NCI-H524 (cell line): ENCODE measurements at regions not wholly inside any gene's neighbourhood (a gene's known extent, or its start where the extent isn't known, plus 50 kb on each side); places are given as distances from the start of the nearest gene placed in this dataset.
A peak's percentile ranks its signal among the peaks of the same experiment; 100 is the strongest.
"Not testable (repeated sequence)": the region's sequence is repeated elsewhere in the genome, so short reads cannot be mapped to it uniquely, and the experiment has no call there.

Source experiments
- DNase-seq, 2 experiments: peaks; one replicate each; lab custom pipeline; 2025; lab: John Stamatoyannopoulos, UW

DNA sequence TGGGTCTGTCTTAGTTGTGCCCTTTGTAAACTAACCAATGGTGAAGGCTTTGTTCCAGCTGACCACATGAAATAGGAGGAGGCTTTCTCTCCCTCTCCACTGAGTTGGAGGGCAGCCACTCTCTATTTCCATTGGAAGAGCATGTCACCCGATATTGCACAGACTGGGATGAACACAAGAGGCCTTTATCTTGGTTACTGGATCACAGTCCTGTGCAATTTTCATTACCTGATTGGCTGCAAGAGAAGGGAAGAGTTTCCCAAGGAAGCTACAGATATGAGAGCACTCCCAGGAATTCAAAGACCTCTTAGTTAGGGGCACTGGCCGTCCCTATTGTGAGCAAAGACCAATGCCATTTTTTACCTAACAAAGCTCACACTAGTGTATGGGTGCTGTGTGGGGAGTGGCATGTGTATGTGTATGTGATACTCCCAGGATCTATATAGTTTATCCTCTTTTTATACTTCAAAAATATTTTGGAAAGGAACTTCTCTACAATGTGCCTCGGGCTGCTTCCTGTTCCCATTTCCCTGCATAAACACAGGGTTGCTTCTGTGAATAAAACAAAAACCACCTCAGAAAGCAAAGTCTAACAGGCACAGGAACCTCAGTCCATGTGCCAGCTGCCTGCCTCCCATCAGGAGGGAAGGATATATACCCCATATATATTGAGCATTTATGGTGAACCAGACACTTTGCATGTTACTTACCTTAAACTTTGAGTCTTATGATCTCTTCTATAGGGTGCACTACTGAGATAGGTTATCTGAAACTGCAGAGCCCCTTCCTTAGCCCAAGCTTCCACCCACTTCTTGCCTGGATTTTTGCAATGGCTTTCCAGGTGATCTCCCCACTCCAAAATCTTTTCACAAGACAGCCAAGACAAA, 126.5 kb downstream of the RASSF10 start:
- peak; percentile 30 to 83 for DNase-seq

DNA sequence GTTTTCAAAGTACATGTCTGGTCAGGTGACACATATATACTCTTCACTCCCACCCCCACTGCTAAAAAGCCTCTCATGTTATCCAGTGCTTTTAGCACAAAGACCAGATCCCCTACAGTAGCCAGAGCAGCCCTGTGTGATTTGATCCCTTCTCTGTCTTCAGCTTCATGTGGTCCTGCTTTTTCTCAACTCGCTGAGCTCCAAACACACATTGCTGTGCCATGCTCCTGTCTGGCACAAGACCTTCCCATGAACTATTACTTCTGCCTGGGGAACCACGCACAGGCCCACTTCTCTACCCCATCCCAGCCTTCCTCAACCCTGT, 127.1 kb downstream of the RASSF10 start:
- no peak for DNase-seq

DNA sequence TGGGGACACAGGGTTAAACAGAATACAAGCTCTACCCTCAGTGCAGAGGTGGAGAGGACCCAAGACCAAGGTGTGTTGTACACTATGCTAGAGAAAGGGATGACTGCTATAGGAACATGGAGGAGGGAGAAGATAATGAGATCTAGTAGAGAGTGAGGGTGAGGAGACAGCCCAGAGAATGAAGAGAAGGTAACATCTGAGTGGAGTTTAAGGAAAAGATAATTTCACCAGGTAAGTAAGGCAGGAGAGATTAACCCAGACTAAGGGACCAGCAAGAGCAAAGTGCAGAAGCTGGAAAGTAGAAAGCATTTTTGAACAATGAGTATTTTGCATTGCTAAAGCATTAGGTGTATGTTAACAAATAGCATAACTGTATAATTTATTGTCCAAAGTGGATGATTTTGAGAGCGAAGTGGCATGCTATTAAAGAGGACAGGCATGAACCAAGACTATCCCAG, 128.8 kb downstream of the RASSF10 start:
- no peak for DNase-seq

DNA sequence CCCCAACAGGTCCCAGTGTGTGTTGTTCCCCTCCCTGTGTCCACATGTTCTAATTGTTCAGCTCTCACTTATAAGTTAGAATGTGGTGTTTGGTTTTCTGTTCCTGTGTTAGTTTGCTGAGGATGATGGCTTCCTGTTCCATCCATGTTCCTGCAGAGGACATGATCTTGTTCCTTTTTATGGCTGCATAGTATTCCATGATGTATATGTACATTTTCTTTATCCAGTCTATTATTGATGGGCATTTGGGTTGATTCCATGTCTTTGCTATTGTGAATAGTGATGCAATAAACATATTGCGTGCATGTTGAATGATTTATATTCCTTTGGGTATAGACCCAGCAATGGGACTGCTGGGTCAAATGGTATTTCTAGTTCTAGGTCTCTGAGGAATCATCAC, 130.0 kb downstream of the RASSF10 start:
- DNase-seq = not testable (repeated sequence)

DNA sequence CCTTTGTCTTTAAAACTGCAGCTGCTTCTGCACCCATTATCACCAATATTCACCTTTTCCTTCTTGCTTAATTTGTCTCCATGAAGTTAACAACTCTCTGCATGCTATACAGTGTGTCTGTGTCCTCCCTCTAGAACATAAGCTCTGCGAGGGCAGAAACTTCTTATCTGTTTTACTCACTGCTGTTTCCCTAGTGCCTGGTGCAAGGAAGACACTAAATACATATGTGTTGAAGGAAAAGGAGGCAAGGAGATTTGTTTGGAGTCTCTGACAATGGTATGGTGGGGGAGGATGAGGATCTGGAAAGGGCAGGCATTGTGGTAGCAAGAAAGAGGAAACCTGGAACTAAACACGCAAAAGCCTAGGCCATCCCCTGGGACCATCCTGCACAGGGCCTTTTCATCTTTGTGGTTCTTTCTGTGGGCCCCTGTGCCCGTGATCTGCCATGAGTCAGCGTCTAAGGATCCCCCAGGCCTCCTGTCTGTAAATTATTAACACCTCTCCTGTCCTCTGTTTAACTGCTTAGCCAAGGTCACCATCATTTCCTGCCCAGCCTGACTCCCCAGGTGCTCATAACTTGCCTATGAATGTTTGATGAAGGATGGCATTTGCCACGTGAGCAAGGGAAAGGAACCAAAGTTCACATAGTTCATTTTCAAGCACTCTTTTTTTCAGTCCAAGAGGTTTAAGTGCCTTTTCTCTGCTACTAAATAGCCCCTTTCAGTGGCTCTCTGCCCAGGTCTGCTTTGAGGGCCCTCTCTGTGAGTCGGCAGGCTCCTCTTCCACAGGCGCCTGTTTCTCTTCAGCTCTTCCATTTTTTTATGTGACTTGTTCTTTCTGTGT, 131.1 kb downstream of the RASSF10 start:
- no peak for DNase-seq

DNA sequence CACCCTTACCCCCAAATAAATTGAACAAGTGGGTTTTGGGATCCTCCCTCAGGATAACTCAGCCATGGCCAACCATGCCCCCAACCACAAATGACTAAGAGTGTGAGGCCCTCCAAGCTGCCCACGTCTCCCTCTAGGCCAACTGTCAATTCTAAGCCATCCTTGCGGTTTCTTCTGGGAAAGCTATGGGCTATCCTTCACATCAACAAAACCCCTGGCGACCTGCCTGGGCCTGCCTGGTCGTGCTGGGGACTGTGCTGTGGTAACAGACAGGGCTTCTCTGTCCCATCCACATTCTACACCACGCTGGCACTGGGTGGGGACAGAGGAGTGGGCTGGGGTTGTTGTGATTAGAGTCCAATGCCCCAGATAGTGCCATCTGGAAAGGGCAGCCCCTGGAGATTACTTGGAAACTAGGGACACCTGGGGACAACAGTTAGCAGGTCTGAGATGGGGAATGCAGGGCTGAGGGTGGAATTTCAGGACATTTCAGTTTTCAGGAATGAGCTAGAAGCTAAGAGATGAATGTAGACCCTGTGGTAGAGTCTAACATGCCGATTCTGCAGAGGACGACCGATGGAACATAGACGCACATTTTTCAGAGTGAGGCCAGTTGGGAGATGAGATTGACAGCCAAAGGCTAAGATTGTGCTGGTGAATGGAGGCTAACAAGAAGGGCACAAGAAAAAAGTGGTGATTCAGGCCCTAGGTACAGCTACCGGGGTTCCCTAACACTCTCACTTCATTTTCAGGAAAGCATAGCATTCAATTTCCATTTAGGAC, 131.9 kb downstream of the RASSF10 start:
- peak in 1 of 2 experiments; percentile 12 for DNase-seq

DNA sequence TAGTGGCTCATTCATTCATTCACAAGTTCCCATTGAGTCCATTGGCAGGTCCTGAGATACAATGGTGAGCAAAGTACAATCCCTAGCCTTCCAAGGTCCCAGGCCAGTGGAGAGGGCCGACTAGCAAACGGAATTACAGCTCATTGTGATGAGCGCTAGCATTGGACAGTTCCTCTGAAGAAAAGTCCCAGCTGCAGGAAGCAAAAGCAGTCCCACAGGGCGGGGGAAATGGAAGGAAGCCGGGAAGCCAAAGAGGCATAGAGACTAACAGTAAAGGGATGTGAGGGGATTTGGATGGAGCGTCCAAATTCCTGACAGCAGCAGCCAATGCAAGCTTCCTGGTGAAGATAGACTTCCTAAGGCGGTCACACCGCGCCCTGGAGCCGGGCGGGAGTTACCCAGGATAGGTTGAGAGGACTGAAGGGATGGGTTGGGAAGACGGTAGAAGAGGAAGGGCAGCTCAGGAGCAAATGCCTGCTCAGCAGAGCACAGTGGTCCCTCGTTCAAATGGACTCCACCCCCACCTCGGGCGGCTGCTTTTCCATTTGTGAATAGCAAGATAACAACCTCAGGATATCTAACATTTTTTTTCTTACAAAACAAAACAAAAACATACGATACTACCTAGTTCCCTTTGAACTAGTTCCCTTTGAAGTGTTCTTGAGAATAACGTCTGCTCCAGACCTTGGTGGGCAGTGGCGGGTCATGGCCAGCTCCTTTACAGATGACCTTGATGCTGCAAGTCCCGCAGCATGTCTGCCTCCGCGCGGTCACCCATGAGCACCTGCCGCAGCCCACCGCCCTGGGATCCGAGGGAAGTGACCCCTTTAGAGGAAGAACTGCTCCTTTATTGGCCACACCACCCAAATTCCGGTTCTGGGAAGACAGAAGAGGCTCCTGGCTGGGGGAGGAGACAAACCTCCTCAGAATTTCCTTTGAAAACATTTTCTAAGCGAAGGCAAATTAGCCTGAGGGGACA, 132.9 kb downstream of the RASSF10 start:
- no peak for DNase-seq

DNA sequence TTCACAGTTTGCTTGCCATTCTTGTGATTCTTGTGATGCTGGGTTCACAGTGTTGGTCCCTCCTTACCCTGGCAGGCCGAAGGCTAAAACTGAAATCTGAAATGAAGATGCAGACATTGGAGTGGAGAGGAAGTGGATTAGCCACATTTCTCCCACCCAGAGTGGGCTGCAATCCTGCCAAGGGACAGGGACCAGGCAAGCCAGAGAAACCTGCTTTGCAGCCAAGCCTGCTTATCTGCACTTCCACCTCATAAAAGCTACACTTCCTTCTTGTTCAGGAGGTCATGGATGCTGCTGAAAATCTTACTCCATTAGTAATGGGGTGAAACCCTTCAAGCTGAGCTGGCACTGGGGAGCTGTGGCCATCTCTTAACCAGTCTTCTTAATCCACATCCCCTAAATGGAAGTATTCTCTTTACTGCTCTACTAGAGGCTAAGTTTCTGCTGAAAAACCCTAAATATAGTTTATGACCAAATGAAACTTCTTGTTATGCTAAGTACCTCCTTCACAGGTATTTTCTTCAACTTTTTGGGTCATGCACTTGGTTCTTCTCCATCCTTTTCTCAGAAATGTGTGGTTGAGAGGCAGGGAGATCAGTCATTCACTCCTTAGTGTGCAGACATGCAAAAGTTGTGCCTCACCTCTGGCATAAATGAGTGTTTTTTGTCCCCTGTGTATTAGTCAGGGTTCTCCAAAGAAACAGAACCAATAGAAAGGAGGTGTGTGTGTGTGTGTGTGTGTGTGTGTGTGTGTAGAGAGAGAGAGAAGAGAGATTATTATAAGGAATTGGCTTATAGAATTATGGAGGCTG, 133.9 kb upstream of the BMAL1 start:
- no peak for DNase-seq

DNA sequence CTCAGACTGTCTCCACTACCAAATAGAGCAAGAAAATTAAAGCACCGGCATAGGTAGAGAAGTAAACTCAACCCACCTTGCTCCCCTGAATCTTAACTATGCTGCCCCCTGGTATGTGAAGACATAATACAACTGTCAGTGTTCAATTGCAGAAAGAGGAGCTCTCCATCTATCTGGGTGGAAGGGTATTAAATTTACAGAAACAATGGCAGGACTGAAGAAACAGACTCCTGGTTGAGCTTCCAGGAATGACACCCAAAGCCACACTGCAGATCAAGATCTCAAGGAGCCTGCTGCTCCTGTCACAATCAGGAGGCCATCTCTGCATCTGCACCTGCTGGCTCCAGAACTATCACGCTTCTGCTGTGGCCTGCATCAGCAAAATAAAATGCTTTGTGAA, 132.1 kb upstream of the BMAL1 start:
- DNase-seq = no peak

DNA sequence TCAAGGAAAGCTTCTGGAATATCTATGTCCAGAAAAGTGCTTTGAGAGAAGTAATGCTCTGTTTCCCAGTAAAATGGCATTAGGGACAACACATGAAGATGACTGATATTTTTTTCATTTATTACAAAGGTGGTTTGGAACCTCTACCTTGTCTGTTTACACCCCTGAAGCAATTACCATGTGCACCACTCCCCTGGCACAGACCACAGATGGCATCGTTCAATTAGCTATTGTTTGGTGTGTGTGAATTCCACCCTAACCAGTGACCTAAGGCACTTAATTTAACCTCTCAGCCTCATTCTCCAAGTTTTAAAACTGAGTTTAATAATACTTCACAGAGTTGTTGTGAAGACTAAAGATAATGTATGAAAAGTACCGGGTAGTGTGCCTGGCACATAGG, 127.6 kb upstream of the BMAL1 start:
- DNase-seq = peak in 1 of 2 experiments; percentile 7

DNA sequence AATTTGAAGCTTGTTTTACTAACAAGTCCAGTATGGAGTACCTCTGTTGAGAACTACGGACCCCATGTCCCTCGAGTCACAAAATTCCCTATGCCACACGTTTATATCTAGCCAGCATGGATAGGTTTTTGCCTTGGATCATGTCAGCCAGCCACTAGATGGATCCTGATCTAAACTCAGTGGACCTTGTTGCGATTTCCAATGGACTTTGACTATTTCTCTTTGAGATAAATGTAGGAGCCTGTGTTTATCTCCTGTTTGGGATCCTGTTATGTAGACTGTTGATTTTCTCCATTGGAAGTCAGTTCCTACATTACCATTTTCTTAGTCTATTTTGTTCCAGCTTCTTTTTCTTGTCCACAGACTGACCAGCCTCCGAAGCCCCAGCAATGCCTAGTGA, 127.1 kb upstream of the BMAL1 start:
- no peak for DNase-seq

DNA sequence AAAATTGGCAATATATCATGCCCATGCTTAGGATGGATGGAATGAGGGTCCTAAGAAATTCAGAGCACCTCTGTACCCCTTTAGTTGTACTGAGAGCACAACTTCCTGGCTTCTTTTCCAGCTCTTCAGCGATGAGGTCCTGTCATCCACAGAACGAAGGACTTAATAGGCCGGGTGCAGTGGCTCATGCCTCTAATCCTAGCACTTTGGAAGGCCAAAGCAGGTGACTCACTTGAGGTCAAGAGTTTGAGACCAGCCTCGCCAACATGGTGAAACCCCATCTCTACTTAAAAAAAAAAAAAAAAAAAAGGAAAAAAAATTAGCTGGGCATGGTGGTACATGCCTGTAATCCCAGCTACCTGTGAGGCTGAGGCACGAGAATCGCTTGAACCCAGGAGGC, 125.3 kb upstream of the BMAL1 start:
- DNase-seq = no peak

DNA sequence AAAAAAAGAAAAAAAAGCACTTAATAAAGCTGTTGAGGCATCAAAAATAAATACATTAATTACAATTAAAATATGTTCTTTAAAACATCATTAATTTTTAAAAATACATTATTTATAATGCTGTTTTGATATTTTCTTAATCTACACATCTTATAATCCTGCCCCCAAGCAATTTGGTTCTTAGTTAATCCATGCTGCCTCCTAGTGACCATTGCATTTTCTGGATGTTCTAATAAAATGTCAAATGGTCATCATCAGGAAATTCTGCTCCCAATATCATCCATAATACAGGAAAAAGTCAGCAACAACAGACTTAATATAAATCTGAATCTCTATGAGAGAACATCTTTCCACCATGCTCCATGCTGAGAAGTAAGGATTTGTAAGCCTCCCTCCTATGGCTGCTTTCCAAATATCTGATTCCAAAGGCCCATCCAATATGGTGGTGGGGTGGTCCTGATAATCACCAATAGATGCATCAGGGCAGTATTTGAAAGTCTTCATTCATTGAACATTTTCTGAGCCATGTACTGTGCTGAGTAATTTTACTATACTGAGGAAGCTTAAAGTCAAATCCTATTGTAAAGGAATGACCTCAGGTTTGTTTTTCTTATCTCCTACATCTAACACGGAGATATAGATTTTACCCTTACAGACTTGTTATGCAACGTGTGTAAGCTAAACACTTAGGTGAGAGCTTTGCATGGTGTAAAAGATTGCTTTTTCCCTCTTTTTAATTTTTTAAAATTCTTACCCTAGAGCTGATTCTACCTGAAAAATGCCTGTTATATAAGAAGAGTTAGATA, 124.7 kb upstream of the BMAL1 start:
- DNase-seq = peak in 1 of 2 experiments; percentile 2

DNA sequence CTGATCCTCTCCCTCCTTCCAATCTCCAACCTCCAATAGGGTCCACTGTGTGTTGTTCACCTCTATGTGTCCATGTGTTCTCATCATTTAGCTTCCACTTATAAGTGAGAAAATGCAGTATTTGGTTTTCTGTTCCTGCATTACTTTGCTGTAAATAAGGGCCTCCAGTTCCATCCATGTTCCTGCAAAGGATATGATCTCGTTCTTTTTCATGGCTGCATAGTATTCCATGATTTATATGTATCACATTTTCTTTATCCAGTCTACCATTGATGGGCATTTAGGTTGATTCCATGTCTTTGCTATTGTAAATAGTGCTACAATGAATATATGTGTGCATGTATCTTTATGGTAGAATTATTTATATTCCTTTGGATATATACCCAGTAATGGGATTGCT, 123.2 kb upstream of the BMAL1 start:
- not testable (repeated sequence) for DNase-seq

DNA sequence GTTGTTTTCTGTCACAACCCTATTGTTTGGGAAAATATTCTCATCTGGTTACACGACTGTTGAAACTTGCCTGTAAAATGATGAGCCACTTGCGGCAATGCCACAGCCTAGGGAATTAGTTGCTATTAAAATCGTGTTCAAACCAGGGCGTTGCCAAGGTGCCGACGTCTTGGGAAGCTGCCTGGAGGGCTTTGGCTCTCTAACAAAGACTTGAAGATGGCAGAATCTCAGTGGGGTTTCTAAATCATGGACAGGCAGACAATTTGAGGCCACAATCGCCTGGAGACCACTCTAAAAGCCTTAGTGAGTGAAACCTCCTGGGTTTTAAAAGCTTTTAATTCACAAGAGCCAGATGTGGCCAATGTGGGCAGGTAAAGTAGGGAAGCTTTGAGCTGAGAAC, 117.2 kb upstream of the BMAL1 start:
- peak in 1 of 2 experiments; percentile 4 for DNase-seq

DNA sequence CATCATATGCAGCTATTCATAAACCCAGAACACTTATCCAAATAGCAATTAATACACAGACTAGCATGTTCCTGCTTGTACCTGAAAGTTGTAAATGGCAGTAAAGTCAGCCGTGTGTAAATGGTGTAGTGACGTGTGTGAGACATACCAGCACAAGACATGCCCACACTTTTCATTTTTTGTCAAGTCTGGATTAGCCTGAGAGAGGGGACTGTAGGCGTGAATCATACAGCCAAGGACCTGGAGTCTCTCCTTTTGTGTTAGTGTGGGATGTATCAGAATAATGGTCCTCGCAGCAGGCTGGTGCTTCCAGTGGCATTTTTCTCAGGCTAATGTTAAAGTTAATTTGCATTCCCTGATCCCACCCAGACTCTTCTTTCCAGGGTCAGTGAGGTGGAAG, 116.8 kb upstream of the BMAL1 start:
- no peak for DNase-seq

DNA sequence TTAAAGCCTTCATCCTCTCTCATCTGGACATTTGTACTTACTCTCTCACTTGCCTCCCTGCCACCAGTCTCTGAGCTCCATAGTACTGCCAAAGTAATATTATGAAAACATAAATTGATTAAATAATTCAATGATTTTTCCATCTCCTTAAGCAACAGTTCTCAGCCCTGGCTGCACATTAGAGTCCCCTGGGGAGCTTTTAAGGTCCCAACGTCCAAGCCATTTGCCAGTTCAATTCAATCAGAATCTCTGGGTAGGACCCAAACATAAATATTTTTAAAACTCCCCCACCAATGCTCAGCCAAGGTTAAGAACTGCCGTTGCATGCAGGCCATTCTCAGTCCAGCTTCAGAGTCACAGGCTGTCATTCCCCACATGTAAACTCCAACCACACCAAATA, 114.4 kb upstream of the BMAL1 start:
- DNase-seq = no peak

DNA sequence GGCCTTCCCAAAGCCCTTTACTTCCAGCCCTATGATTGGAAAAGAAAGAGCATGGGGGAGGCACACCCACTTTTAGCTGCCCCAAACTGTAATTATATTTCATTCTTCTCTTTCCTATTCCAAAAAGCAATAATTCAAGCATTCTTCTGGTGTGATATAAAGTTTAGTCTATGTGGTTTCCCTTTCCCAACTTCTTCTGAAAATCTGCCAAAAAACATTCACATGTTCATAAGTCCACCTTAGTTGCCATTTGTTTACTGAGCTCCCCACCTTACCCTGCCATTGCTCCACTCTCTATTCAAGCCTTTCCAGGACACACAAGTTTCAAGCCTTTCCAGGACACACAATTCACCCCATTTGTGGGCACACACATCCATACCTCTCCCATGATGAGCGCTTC, 111.6 kb upstream of the BMAL1 start:
- DNase-seq = no peak

DNA sequence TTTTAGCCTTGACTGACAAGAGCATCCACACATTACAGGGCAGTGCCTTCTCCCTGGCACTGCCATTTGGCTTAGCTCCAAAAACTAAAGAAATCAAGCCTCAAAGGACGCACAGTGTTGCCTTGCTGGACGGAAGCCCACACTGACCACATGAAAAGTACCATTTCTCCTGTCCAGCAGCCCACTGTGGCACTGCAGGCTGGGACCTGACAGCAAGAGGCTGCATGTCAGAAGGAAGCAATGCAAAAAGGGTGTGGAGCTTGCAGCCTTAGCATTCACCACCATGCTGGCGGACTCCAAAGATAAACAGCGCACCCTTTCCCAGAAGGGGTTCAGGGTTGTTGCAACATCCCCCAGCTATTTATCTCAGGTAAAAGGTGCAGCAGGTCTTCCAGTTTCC, 109.3 kb upstream of the BMAL1 start:
- no peak for DNase-seq
